T-cell (primary cell): ENCODE measurements at regions not wholly inside any gene's neighbourhood (a gene's known extent, or its start where the extent isn't known, plus 50 kb on each side); places are given as distances from the start of the nearest gene placed in this dataset.
"Not testable (repeated sequence)": the region's sequence is repeated elsewhere in the genome, so short reads cannot be mapped to it uniquely, and the experiment has no call there.

Experiments used
- ATAC-seq, 4 experiments: fragments of 200-7000 bp in 3 of 4; fragments of 150-1000 bp in 1 of 4; cut with Tn5 transposase; replicated peaks in 1 of 4; 1 replicate in 3 of 4; 2 replicates in 1 of 4; pipeline ENCODE4 v1.10.0; 2021; ENCODE audit warnings: moderate library complexity in 3 of 4, mild to moderate bottlenecking in 2 of 4, moderate number of reproducible peaks in 1 of 4
- CTCF ChIA-PET, 2 donors: fragments of 300-600 bp; sonication (Branson Sonifier 250); formaldehyde crosslinking; loops; one replicate each; lab custom pipeline; 2022; ENCODE audit warnings: antibody characterized with exemption in 2 of 2; lab: Charles Lee
- POLR2A ChIA-PET, 2 donors: fragments of 300-600 bp; sonication (Branson Sonifier 250); formaldehyde crosslinking; loops; one replicate each; lab custom pipeline; 2022; ENCODE audit warnings: antibody characterized with exemption in 2 of 2; lab: Charles Lee
- DNase-seq, 35 experiments: peaks; one replicate each; pipeline versions ENCODE4 v3.0.0 to v3.0.0-alpha.2; 2013 to 2023
- H3K27ac ChIP-seq: one replicate; pipeline ENCODE4 v1.5.1; 2013; ENCODE audit warnings: low read length
- H3K27me3 ChIP-seq, 2 experiments: replicated peaks in 1 of 2; 1 replicate in 1 of 2; 2 replicates in 1 of 2; pipeline versions ENCODE4 v1.6.1 to v1.7.0; 2013; ENCODE audit warnings: low read length in 1 of 2, mixed read lengths in 1 of 2; ENCODE audit not compliant: control insufficient read depth in 2 of 2, insufficient read depth in 2 of 2; ENCODE audit errors: extremely low read depth in 1 of 2
- H3K36me3 ChIP-seq, 2 donors: 1 replicate in 1 of 2; 2 replicates in 1 of 2; pipeline versions ENCODE4 v1.6.1 to v1.7.0; 2013; ENCODE audit warnings: low read length in 1 of 2; ENCODE audit not compliant: control insufficient read depth in 2 of 2, insufficient read depth in 1 of 2; ENCODE audit errors: extremely low read depth in 1 of 2
- H3K4me1 ChIP-seq, 2 experiments: 1 replicate in 1 of 2; 2 replicates in 1 of 2; pipeline versions ENCODE4 v1.6.1 to v1.7.0; 2013; ENCODE audit warnings: low read length in 2 of 2, mixed read lengths in 1 of 2; ENCODE audit not compliant: insufficient read depth in 2 of 2, control insufficient read depth in 1 of 2; ENCODE audit errors: extremely low read depth in 1 of 2
- H3K4me3 ChIP-seq, 2 donors: 1 replicate in 1 of 2; 2 replicates in 1 of 2; pipeline versions ENCODE4 v1.5.1 to v1.7.0; 2013; ENCODE audit warnings: mild to moderate bottlenecking in 2 of 2, low read length in 1 of 2, moderate library complexity in 1 of 2; ENCODE audit not compliant: control insufficient read depth in 1 of 2; ENCODE audit errors: extremely low read depth in 1 of 2
- H3K9me3 ChIP-seq: 2 replicates; pipeline ENCODE4 v1.7.0; 2013
- H3K27ac Mint-ChIP-seq, 2 donors: one replicate each; pipeline ENCODE4 v1.8.0; 2020 to 2021; ENCODE audit warnings: mild to moderate bottlenecking in 2 of 2, mixed read lengths in 2 of 2
- H3K27me3 Mint-ChIP-seq, 2 donors: one replicate each; pipeline ENCODE4 v1.8.0; 2021 to 2022; ENCODE audit warnings: mixed read lengths in 2 of 2
- H3K36me3 Mint-ChIP-seq: one replicate; pipeline ENCODE4 v1.8.0; 2021; ENCODE audit warnings: mixed read lengths
- H3K4me1 Mint-ChIP-seq, 3 donors: one replicate each; pipeline ENCODE4 v1.8.0; 2020 to 2022; ENCODE audit warnings: mixed read lengths in 3 of 3, mild to moderate bottlenecking in 1 of 3
- H3K4me3 Mint-ChIP-seq, 3 donors: one replicate each; pipeline ENCODE4 v1.8.0; 2020 to 2022; ENCODE audit warnings: mild to moderate bottlenecking in 3 of 3, mixed read lengths in 3 of 3, moderate library complexity in 3 of 3
- H3K9me3 Mint-ChIP-seq, 3 donors: one replicate each; pipeline ENCODE4 v1.8.0; 2020 to 2022; ENCODE audit warnings: mixed read lengths in 3 of 3
- WGBS: methylation state at CpG from one replicate; pipeline ENCODE4 v1.1.5; 2013; ENCODE audit warnings: missing lambda C conversion rate; ENCODE audit not compliant: insufficient coverage; 5-methylcytosine and 5-hydroxymethylcytosine counted together

GRCh38 chr10:22071332-22071731, 67.8 kb upstream of the DNAJC1 start:
- Mint-ChIP-seq H3K9me3 (peaks cover 17 to 44% (median 21%) of the 10 kb centered on the region in 3 donors), H3K27me3 (peaks cover 7 to 20% of the 10 kb centered on the region in 2 donors), H3K36me3 (peaks cover 3% of the 10 kb centered on the region), H3K4me3 (no peak overlapping the region), H3K4me1 (no peaks in the 10 kb centered on the region), H3K27ac (no peak overlapping the region)
- Histone ChIP-seq H3K27ac (no peak overlapping the region), H3K9me3 (peaks cover 3% of the 10 kb centered on the region), H3K4me1 (no peaks in the 10 kb centered on the region), H3K27me3 (peaks cover 0 to 4% of the 10 kb centered on the region in 2 experiments), H3K36me3 (no peaks in the 10 kb centered on the region), H3K4me3 (no peak overlapping the region)
- CTCF ChIA-PET, result interaction anchor here in 1 of 2 donors (0.8 kb wide), 1 partner anchor 348 kb away, joined by 3 read pairs; no protein-coding TSS in a partner anchor
- DNase-seq (no peak), ATAC-seq (no peak)
- POLR2A ChIA-PET, result no interaction called here
- WGBS, result no CpG with 5 or more reads among the region's 1 CpG

GRCh38 chr10:22067091-22067490, 63.6 kb upstream of the DNAJC1 start:
- peaks cover 20 to 45% (median 24%) of the 10 kb centered on the region in 3 donors for H3K9me3 Mint-ChIP-seq
- peaks cover 4 to 7% of the 10 kb centered on the region in 2 donors for H3K27me3 Mint-ChIP-seq
- Histone ChIP-seq H3K9me3 (peaks cover 3% of the 10 kb centered on the region), H3K4me1 (no peaks in the 10 kb centered on the region), H3K27ac (no peak overlapping the region), H3K27me3 (peaks cover 0 to 2% of the 10 kb centered on the region in 2 experiments), H3K4me3 (no peak overlapping the region), H3K36me3 (no peaks in the 10 kb centered on the region)
- H3K4me3 Mint-ChIP-seq, result no peak overlapping the region
- H3K36me3 Mint-ChIP-seq, result peaks cover 7% of the 10 kb centered on the region
- H3K27ac Mint-ChIP-seq, result no peak overlapping the region
- no CpG with 5 or more reads among the region's 1 CpG for WGBS
- ATAC-seq, result no peak
- no peak for DNase-seq
- ChIA-PET POLR2A (interaction anchor here in 1 of 2 donors (0.8 kb wide), 1 partner anchor 280 kb away, joined by 3 read pairs; no protein-coding TSS in a partner anchor), CTCF (interaction anchor here in 1 of 2 donors (0.6 kb wide), 1 partner anchor 104 kb away, joined by 4 read pairs; no protein-coding TSS in a partner anchor)
- H3K4me1 Mint-ChIP-seq, result no peaks in the 10 kb centered on the region

GRCh38 chr10:22060984-22061383, 57.5 kb upstream of the DNAJC1 start:
- H3K9me3 ChIP-seq, H3K27ac ChIP-seq, POLR2A ChIA-PET, CTCF ChIA-PET, ATAC-seq, H3K36me3 ChIP-seq, H3K4me3 ChIP-seq, H3K27me3 ChIP-seq: not testable (repeated sequence)
- H3K4me1 Mint-ChIP-seq, result peaks cover 0 to 17% (median 15%) of the 10 kb centered on the region in 3 donors
- H3K4me1 ChIP-seq, result peaks cover 0 to 14% of the 10 kb centered on the region in 2 experiments
- 59% methylated on average over 5 of the region's 6 CpGs for WGBS
- peak overlapping the region in 1 of 3 donors; percentile 37 for H3K4me3 Mint-ChIP-seq
- peaks cover 0 to 14% of the 10 kb centered on the region in 2 donors for H3K27me3 Mint-ChIP-seq
- peaks cover 12% of the 10 kb centered on the region for H3K36me3 Mint-ChIP-seq
- peaks cover 6 to 24% (median 12%) of the 10 kb centered on the region in 3 donors for H3K9me3 Mint-ChIP-seq
- DNase-seq, result peak in 32 of 35 experiments; percentile 1 to 64 (median 38)
- peak overlapping the region in 1 of 2 donors; percentile 49 for H3K27ac Mint-ChIP-seq

- POLR2A ChIA-PET, result no interaction called here
- peaks cover 0 to 16% (median 5%) of the 10 kb centered on the region in 3 donors for H3K9me3 Mint-ChIP-seq
These were observed 54.7 kb upstream of the DNAJC1 start for GRCh38 chr10:22058201-22058600.

GRCh38 chr10:22054961-22055360, 51.4 kb upstream of the DNAJC1 start:
- DNase-seq, result no peak
- WGBS, result no CpG with 5 or more reads among the region's 1 CpG
- H3K27me3 ChIP-seq, result no peaks in the 10 kb centered on the region
- no peaks in the 10 kb centered on the region for H3K4me1 ChIP-seq
- no peak overlapping the region for H3K4me3 ChIP-seq
- H3K36me3 ChIP-seq, result no peaks in the 10 kb centered on the region
- peaks cover 4% of the 10 kb centered on the region for H3K36me3 Mint-ChIP-seq
- ATAC-seq, result no peak
- peaks cover 0 to 12% (median 3%) of the 10 kb centered on the region in 3 donors for H3K4me1 Mint-ChIP-seq
- CTCF ChIA-PET, result no interaction called here
- no peak overlapping the region for H3K4me3 Mint-ChIP-seq
- peaks cover 4 to 9% of the 10 kb centered on the region in 2 donors for H3K27me3 Mint-ChIP-seq
- no peak overlapping the region for H3K27ac ChIP-seq
- H3K9me3 ChIP-seq, result no peaks in the 10 kb centered on the region
- POLR2A ChIA-PET, result no interaction called here
- no peak overlapping the region for H3K27ac Mint-ChIP-seq
- H3K9me3 Mint-ChIP-seq, result peaks cover 0 to 19% (median 5%) of the 10 kb centered on the region in 3 donors

More at GRCh38 chr10:22058201-22058600, 54.7 kb upstream of the DNAJC1 start:
- no peak overlapping the region for H3K4me3 Mint-ChIP-seq
- Histone ChIP-seq H3K27me3 (peaks cover 0 to 10% of the 10 kb centered on the region in 2 experiments), H3K9me3 (no peaks in the 10 kb centered on the region), H3K27ac (no peak overlapping the region), H3K36me3 (no peaks in the 10 kb centered on the region), H3K4me1 (peaks cover 0 to 14% of the 10 kb centered on the region in 2 experiments), H3K4me3 (no peak overlapping the region)
- ATAC-seq (no peak), DNase-seq (no peak)
- H3K36me3 Mint-ChIP-seq, result peaks cover 9% of the 10 kb centered on the region
- CTCF ChIA-PET, result no interaction called here
- H3K27ac Mint-ChIP-seq, result no peak overlapping the region
- peaks cover 0 to 24% (median 15%) of the 10 kb centered on the region in 3 donors for H3K4me1 Mint-ChIP-seq
- peaks cover 4 to 12% of the 10 kb centered on the region in 2 donors for H3K27me3 Mint-ChIP-seq
- WGBS, result no CpG with 5 or more reads among the region's 2 CpGs
